ENCODE measurements at regions not wholly inside any gene's neighbourhood (a gene's known extent, or its start where the extent isn't known, plus 50 kb on each side); places are given as distances from the start of the nearest gene placed in this dataset.

DNA sequence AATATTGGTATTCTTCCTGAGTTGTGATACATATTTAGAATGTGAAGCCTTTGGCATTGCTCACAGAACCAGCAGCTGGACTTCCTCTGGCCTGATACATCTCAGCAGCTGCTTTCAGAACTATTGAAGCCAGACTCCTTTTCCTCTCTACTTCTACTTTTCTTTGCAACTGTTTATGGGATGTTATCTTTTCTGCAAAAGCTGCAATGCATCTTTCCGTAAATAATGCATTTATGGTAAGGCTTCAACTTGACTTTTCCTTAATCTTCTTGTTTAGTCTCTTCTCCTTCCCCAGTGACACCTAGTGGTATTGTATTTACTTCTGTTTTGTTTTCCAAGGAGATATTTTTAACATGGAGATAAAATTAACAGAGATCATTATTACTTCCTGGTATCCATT is 1548.7 kb downstream of the PCDH7 start:
- Histone ChIP-seq H4K5ac (ENCODE audit: insufficient read length, low read depth, low read length) (no peak overlapping the region), H3K79me2 (ENCODE audit: insufficient read depth, low read length) (no peaks in the 10 kb centered on the region), H3K23ac (ENCODE audit: insufficient read length, low read depth, low read length) (no peak overlapping the region), H2AFZ (ENCODE audit: low read length) (no peak overlapping the region), H2BK120ac (ENCODE audit: low read depth, low read length, poor library complexity, severe bottlenecking) (no peak overlapping the region), H3K4me1 (ENCODE audit: insufficient read depth, low read length) (no peaks in the 10 kb centered on the region), H2BK20ac (ENCODE audit: low read depth, low read length, poor library complexity, severe bottlenecking) (no peak overlapping the region), H3K18ac (ENCODE audit: insufficient read length, low read depth, low read length) (no peak overlapping the region), H3K9me3 (ENCODE audit: control insufficient read depth, low read depth, low read length) (no peaks in the 10 kb centered on the region), H3K56ac (ENCODE audit: insufficient read length, low read depth, low read length) (no peak overlapping the region), H4K8ac (replicated peaks; ENCODE audit: insufficient read length, low read depth, low read length) (no peak overlapping the region), H2BK5ac (ENCODE audit: insufficient read length, low read length) (no peak overlapping the region), H2BK15ac (ENCODE audit: low read depth, low read length) (no peak overlapping the region), H2BK12ac (ENCODE audit: insufficient read length, low read depth, low read length) (no peak overlapping the region), H3K23me2 (ENCODE audit: insufficient read length, low read depth, low read length, poor library complexity, severe bottlenecking) (no peaks in the 10 kb centered on the region), H3K4ac (ENCODE audit: low read depth, low read length) (no peak overlapping the region), H3K79me1 (ENCODE audit: insufficient read depth, low read depth, low read length, poor library complexity, severe bottlenecking) (no peaks in the 10 kb centered on the region), H3K14ac (ENCODE audit: insufficient read depth, low read length) (no peak overlapping the region), H4K91ac (ENCODE audit: insufficient read length, low read depth, low read length) (no peak overlapping the region), H3K27me3 (ENCODE audit: insufficient read depth, low read length) (no peaks in the 10 kb centered on the region), H2AK5ac (ENCODE audit: insufficient read length, low read length) (no peak overlapping the region), H3K4me2 (ENCODE audit: insufficient read depth, insufficient read length, low read length) (no peak overlapping the region), H3T11ph (ENCODE audit: low read length) (no peak overlapping the region), H3K9ac (ENCODE audit: extremely low read depth, insufficient read length, low read length) (no peak overlapping the region), H3K27ac (ENCODE audit: insufficient read length, low read depth, low read length) (no peak overlapping the region), H4K20me1 (ENCODE audit: control insufficient read depth, insufficient read depth, insufficient read length) (no peaks in the 10 kb centered on the region)
- Mint-ChIP-seq H3K4me1 (0 out of 4 replicates have a peak, but pooled peaks cover 0 to 2% of the 10 kb centered on the region in 2 experiments), H3K9me3 (no peaks in the 10 kb centered on the region; a peak in 1 of 5 replicates), H3K36me3 (ENCODE audit: insufficient read depth in 1 of 3, low read depth in 3 of 3) (no peaks in the 10 kb centered on the region), H3K4me3 (no peak overlapping the region), H3K27ac (no peak overlapping the region), H3K27me3 (ENCODE audit: low read depth) (no peaks in the 10 kb centered on the region)
- no peak for DNase-seq
- TF ChIP-seq, protein P1, sequence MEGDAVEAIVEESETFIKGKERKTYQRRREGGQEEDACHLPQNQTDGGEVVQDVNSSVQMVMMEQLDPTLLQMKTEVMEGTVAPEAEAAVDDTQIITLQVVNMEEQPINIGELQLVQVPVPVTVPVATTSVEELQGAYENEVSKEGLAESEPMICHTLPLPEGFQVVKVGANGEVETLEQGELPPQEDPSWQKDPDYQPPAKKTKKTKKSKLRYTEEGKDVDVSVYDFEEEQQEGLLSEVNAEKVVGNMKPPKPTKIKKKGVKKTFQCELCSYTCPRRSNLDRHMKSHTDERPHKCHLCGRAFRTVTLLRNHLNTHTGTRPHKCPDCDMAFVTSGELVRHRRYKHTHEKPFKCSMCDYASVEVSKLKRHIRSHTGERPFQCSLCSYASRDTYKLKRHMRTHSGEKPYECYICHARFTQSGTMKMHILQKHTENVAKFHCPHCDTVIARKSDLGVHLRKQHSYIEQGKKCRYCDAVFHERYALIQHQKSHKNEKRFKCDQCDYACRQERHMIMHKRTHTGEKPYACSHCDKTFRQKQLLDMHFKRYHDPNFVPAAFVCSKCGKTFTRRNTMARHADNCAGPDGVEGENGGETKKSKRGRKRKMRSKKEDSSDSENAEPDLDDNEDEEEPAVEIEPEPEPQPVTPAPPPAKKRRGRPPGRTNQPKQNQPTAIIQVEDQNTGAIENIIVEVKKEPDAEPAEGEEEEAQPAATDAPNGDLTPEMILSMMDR (conservative IDR thresholded peaks at IDR 0.05) = peak; percentile 31; the same call in 2 of the 3 replicates
- WGBS (ENCODE audit: extremely low coverage, insufficient read length, low lambda C conversion rate) = no CpG with 5 or more reads among the region's 1 CpG

Measured in H9 (cell line).